ENCODE measurements at regions not wholly inside any gene's neighbourhood (a gene's known extent, or its start where the extent isn't known, plus 50 kb on each side); places are given as distances from the start of the nearest gene placed in this dataset.

DNA sequence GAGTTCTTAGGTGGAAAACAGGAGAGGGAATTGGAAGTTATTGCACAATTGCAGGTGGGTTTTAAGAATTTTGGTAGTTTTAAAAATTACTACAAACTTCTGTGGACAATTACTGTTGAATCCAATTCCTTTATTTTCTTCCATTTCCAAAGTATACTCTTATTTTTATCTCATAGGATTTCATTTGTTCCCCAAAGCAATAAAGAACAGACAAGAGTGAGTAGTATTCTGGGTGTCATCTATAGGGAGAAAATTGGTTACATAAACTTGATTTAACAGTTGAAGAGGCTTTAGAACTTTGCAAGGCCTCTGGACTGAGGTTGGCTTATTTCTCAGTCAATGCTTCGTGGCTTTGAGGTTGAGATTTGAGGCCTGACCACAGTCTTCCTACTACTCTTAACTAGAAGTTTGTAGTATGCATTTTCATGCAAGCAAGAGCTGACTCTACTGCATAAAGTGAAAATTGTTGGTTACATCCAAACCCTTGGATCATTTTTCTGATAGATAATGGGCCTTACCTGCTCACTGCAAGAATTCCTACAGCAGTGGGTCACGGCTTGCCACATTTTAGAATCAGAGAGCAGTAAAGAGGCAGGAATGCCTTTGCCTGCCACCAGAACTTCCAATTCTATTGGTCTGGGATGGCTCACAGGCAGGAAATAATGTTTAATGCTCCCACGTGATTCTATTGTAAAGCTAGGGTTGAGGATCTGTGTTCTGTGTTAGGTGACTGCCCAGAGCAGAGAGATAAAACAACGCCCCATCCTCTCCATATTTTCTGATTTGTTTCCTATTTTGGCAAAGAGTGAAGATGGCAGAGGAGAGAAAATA, 270.5 kb downstream of the TTC6 start:
- POLR2A ChIA-PET (ENCODE audit: low non-redundant PET), result interaction anchor here (0.7 kb wide), 1 partner anchor 225 kb away, joined by 3 read pairs; no protein-coding TSS in a partner anchor

DNA sequence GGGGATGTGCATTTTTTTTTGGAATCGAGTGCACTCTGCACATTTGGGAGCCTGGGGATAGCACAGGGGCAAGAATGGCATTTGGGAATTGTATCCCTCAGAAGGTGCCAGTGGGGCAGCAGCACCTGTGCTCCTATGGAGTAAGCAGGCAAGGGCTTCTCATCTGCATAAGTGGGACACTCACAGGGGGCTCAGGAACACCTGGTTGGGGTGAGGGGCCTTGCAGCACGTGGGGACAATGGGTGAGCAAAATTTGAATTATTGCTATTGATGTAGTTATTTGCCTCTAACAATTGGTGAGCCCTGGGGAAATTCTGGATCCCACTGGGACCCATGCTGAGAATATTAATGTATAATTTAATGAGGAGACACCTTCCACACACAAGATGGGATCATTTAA, 274.2 kb downstream of the TTC6 start:
- no peaks in the 10 kb centered on the region for H3K27me3 ChIP-seq (replicated peaks; ENCODE audit: insufficient read depth, low read depth, low read length, poor library complexity)
- H3K9me3 ChIP-seq (ENCODE audit: low read depth, low read length, poor library complexity, severe bottlenecking), result no peaks in the 10 kb centered on the region
- BruUV-seq (replicated peaks), result no TSS peak
- CTCF ChIA-PET, result no interaction called here
- intact Hi-C loops (cut with micrococcal nuclease; ENCODE audit: unreplicated experiment), result loop anchor here (5.0 kb wide), 2 partner anchors 277 to 637 kb away; no protein-coding TSS in a partner anchor
- H3K4me1 ChIP-seq (ENCODE audit: insufficient read depth, low read length, poor library complexity, severe bottlenecking), result no peaks in the 10 kb centered on the region
- TF ChIP-seq EZH2 (IDR thresholded peaks at IDR 0.05; ENCODE audit: borderline replicate concordance, low read depth, low read length, poor library complexity, severe bottlenecking), result no peak
- TF ChIP-seq, protein P1, sequence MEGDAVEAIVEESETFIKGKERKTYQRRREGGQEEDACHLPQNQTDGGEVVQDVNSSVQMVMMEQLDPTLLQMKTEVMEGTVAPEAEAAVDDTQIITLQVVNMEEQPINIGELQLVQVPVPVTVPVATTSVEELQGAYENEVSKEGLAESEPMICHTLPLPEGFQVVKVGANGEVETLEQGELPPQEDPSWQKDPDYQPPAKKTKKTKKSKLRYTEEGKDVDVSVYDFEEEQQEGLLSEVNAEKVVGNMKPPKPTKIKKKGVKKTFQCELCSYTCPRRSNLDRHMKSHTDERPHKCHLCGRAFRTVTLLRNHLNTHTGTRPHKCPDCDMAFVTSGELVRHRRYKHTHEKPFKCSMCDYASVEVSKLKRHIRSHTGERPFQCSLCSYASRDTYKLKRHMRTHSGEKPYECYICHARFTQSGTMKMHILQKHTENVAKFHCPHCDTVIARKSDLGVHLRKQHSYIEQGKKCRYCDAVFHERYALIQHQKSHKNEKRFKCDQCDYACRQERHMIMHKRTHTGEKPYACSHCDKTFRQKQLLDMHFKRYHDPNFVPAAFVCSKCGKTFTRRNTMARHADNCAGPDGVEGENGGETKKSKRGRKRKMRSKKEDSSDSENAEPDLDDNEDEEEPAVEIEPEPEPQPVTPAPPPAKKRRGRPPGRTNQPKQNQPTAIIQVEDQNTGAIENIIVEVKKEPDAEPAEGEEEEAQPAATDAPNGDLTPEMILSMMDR (conservative IDR thresholded peaks at IDR 0.05; ENCODE audit: low read depth, low read length), result no peak
- POLR2A ChIA-PET (ENCODE audit: low non-redundant PET), result no interaction called here
- no peak overlapping the region for H3K4me3 ChIP-seq (ENCODE audit: low read depth, low read length, poor library complexity, severe bottlenecking)
- no peak overlapping the region for H3K27ac ChIP-seq (ENCODE audit: low read depth, low read length, poor library complexity, severe bottlenecking)
- no peak for DNase-seq (ENCODE audit: low spot score)
- no peaks in the 10 kb centered on the region for H3K36me3 ChIP-seq (ENCODE audit: insufficient read depth, low read length, poor library complexity, severe bottlenecking)

More for the DNA sequence above, 270.5 kb downstream of the TTC6 start:
- no peak overlapping the region for H3K4me3 ChIP-seq (ENCODE audit: low read depth, low read length, poor library complexity, severe bottlenecking)
- CTCF ChIA-PET, result no interaction called here
- H3K27me3 ChIP-seq (replicated peaks; ENCODE audit: insufficient read depth, low read depth, low read length, poor library complexity), result no peaks in the 10 kb centered on the region
- H3K9me3 ChIP-seq (ENCODE audit: low read depth, low read length, poor library complexity, severe bottlenecking), result no peaks in the 10 kb centered on the region
- DNase-seq (ENCODE audit: low spot score), result no peak
- H3K36me3 ChIP-seq (ENCODE audit: insufficient read depth, low read length, poor library complexity, severe bottlenecking), result no peaks in the 10 kb centered on the region
- H3K27ac ChIP-seq (ENCODE audit: low read depth, low read length, poor library complexity, severe bottlenecking), result no peak overlapping the region
- no TSS peak for BruUV-seq (replicated peaks)
- H3K4me1 ChIP-seq (ENCODE audit: insufficient read depth, low read length, poor library complexity, severe bottlenecking), result no peaks in the 10 kb centered on the region
- intact Hi-C loops (cut with micrococcal nuclease; ENCODE audit: unreplicated experiment), result no loop called here
- no peak for TF ChIP-seq EZH2 (IDR thresholded peaks at IDR 0.05; ENCODE audit: borderline replicate concordance, low read depth, low read length, poor library complexity, severe bottlenecking)
- TF ChIP-seq, protein P1 (conservative IDR thresholded peaks at IDR 0.05; ENCODE audit: low read depth, low read length), result no peak

DNA sequence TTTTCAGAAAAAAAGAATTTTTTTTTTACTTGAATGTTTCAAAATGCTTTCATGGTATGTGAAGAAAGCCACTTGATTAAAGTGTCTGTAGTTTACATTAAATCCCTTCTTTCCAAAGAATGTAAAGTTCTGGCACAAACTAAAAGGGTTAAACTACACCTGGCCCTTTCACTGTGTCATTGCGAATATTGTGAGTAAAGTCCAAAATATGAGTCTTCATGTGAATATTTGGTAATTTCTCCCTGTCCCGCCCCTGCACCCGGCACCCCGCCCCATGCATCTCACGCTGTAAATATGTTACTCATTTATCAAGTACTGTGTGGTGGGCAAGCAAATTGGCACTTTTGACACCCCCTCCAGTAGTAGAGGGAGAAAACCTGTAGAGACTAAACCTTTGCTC, 274.7 kb downstream of the TTC6 start:
- H3K4me1 ChIP-seq (ENCODE audit: insufficient read depth, low read length, poor library complexity, severe bottlenecking), result no peaks in the 10 kb centered on the region
- POLR2A ChIA-PET (ENCODE audit: low non-redundant PET), result no interaction called here
- TF ChIP-seq, protein P1 (conservative IDR thresholded peaks at IDR 0.05; ENCODE audit: low read depth, low read length), result no peak
- TF ChIP-seq EZH2 (IDR thresholded peaks at IDR 0.05; ENCODE audit: borderline replicate concordance, low read depth, low read length, poor library complexity, severe bottlenecking), result no peak
- no peaks in the 10 kb centered on the region for H3K36me3 ChIP-seq (ENCODE audit: insufficient read depth, low read length, poor library complexity, severe bottlenecking)
- H3K27me3 ChIP-seq (replicated peaks; ENCODE audit: insufficient read depth, low read depth, low read length, poor library complexity), result no peaks in the 10 kb centered on the region
- H3K4me3 ChIP-seq (ENCODE audit: low read depth, low read length, poor library complexity, severe bottlenecking), result no peak overlapping the region
- intact Hi-C loops (cut with micrococcal nuclease; ENCODE audit: unreplicated experiment), result loop anchor here (5.0 kb wide), 2 partner anchors 278 to 638 kb away; no protein-coding TSS in a partner anchor
- no peak for DNase-seq (ENCODE audit: low spot score)
- no peak overlapping the region for H3K27ac ChIP-seq (ENCODE audit: low read depth, low read length, poor library complexity, severe bottlenecking)
- CTCF ChIA-PET, result no interaction called here
- no peaks in the 10 kb centered on the region for H3K9me3 ChIP-seq (ENCODE audit: low read depth, low read length, poor library complexity, severe bottlenecking)
- BruUV-seq (replicated peaks), result no TSS peak
